ENCODE measurements at regions not wholly inside any gene's neighbourhood (a gene's known extent, or its start where the extent isn't known, plus 50 kb on each side); places are given as distances from the start of the nearest gene placed in this dataset.
A peak's percentile ranks its signal among the peaks of the same experiment; 100 is the strongest.

GRCh38 chrX:103158317-103158621 lies 56.6 kb upstream of the BEX4 start:
- no peak for DNase-seq

GRCh38 chrX:103157496-103158316 lies 57.2 kb upstream of the BEX4 start:
- DNase-seq = peak; percentile 19 to 50 (median 43)

- DNase-seq = peak in 2 of 3 donors; percentile 10 to 19
Observed at GRCh38 chrX:103155201-103155600, 59.7 kb upstream of the BEX4 start.

GRCh38 chrX:103153661-103154060 lies 60.7 kb upstream of the NXF3 start:
- no peak for DNase-seq

GRCh38 chrX:103151799-103152198 lies 58.9 kb upstream of the NXF3 start:
- DNase-seq = no peak

- no peak for DNase-seq
Observed at GRCh38 chrX:103149652-103150051, 56.7 kb upstream of the NXF3 start.

- no peak for DNase-seq
Observed at GRCh38 chrX:103148075-103148474, 55.1 kb upstream of the NXF3 start.
